HEK293 (cell line): ENCODE measurements at regions not wholly inside any gene's neighbourhood (a gene's known extent, or its start where the extent isn't known, plus 50 kb on each side); places are given as distances from the start of the nearest gene placed in this dataset.

Experiments used
- CTCF ChIA-PET: fragments of 350-600 bp; formaldehyde crosslinking; extraction: SDS; loops from one replicate; lab custom pipeline; 2021; ENCODE audit warnings: antibody characterized with exemption; lab: Yijun Ruan, JAX
- POLR2A ChIA-PET: fragments of 300-600 bp; formaldehyde crosslinking; extraction: SDS; loops from one replicate; lab custom pipeline; 2020; ENCODE audit warnings: antibody characterized with exemption, inconsistent platforms; lab: Yijun Ruan, JAX
- H3K27ac ChIP-seq: fragments of 200-500 bp; sonication (Bioruptor generic); 2 replicates; pipeline ENCODE4 v1.5.1; 2014; ENCODE audit warnings: low read depth, low read length, control low read depth, inconsistent platforms; ENCODE audit errors: extremely low read depth
- H3K36me3 ChIP-seq, 2 experiments: fragments of 200-500 bp in 1 of 2; sonication (Bioruptor generic) in 1 of 2; 1 replicate in 1 of 2; 2 replicates in 1 of 2; pipeline ENCODE4 v1.5.1; 2014 to 2017; ENCODE audit warnings: inconsistent platforms in 2 of 2, low read length in 2 of 2; ENCODE audit not compliant: control insufficient read depth in 2 of 2, insufficient read depth in 1 of 2
- H3K4me1 ChIP-seq: fragments of 200-500 bp; sonication (Bioruptor generic); 2 replicates; pipeline ENCODE4 v1.5.1; 2014; ENCODE audit warnings: mild to moderate bottlenecking, low read length, inconsistent platforms; ENCODE audit not compliant: control insufficient read depth, insufficient read depth
- H3K4me3 ChIP-seq: 2 replicates; pipeline ENCODE4 v1.5.1; 2011; ENCODE audit warnings: low read depth, mild to moderate bottlenecking, control low read depth, low read length, moderate library complexity
- H3K9me3 ChIP-seq: fragments of 200-500 bp; sonication (Bioruptor generic); 2 replicates; pipeline ENCODE4 v1.5.1; 2014; ENCODE audit warnings: low read depth, low read length, inconsistent platforms; ENCODE audit not compliant: control insufficient read depth, insufficient read depth
- CTCF ChIP-seq: fragments of 450-650 bp; formaldehyde crosslinking; IDR thresholded peaks from 2 replicates; pipeline ENCODE4 v1.5.1; 2016; ENCODE audit warnings: missing biosample characterization, missing genetic modification characterization
- EGR2 ChIP-seq: fragments of 450-650 bp; formaldehyde crosslinking; IDR thresholded peaks from 2 replicates; pipeline ENCODE4 v1.5.1; 2016; ENCODE audit warnings: low read depth, missing biosample characterization, missing genetic modification characterization
- HOXD13 ChIP-seq: sonication (generic); formaldehyde crosslinking; IDR thresholded peaks from 2 replicates; pipeline ENCODE4 v1.8.0; 2022; ENCODE audit warnings: missing genetic modification reagents, borderline replicate concordance
- KLF17 ChIP-seq: fragments of 450-650 bp; formaldehyde crosslinking; IDR thresholded peaks from 2 replicates; pipeline ENCODE4 v1.5.1; 2016; ENCODE audit warnings: missing biosample characterization, missing genetic modification characterization
- SCRT1 ChIP-seq: fragments of 450-650 bp; formaldehyde crosslinking; IDR thresholded peaks from 2 replicates; pipeline ENCODE4 v1.5.1; 2016; ENCODE audit warnings: missing biosample characterization, missing genetic modification characterization, borderline replicate concordance
- YY1 ChIP-seq: fragments of 450-650 bp; formaldehyde crosslinking; IDR thresholded peaks from 2 replicates; pipeline ENCODE4 v1.5.1; 2018; ENCODE audit warnings: missing biosample characterization, missing genetic modification characterization
- ZNF138 ChIP-seq: fragments of 450-650 bp; formaldehyde crosslinking; IDR thresholded peaks from 2 replicates; pipeline ENCODE4 v1.5.1; 2016; ENCODE audit warnings: missing biosample characterization, missing genetic modification characterization, borderline replicate concordance
- ZNF148 ChIP-seq: fragments of 450-650 bp; formaldehyde crosslinking; IDR thresholded peaks from 2 replicates; pipeline ENCODE4 v1.5.0; 2017; ENCODE audit warnings: missing biosample characterization, missing genetic modification characterization, borderline replicate concordance
- ZNF155 ChIP-seq: fragments of 450-650 bp; formaldehyde crosslinking; IDR thresholded peaks from 2 replicates; pipeline ENCODE4 v1.5.1; 2016; ENCODE audit warnings: missing biosample characterization, missing genetic modification characterization
- ZNF2 ChIP-seq: fragments of 450-650 bp; formaldehyde crosslinking; IDR thresholded peaks from 2 replicates; pipeline ENCODE4 v1.5.1; 2016; ENCODE audit warnings: missing biosample characterization, missing genetic modification characterization
- ZNF23 ChIP-seq: fragments of 450-650 bp; formaldehyde crosslinking; IDR thresholded peaks from 2 replicates; pipeline ENCODE4 v1.5.1; 2016; ENCODE audit warnings: missing biosample characterization, missing genetic modification characterization, borderline replicate concordance
- ZNF37A ChIP-seq: fragments of 450-650 bp; IDR thresholded peaks from 2 replicates; pipeline ENCODE4 v1.5.1; 2018; ENCODE audit warnings: missing biosample characterization, missing genetic modification characterization
- ZNF473 ChIP-seq: fragments of 450-650 bp; formaldehyde crosslinking; IDR thresholded peaks from 2 replicates; pipeline ENCODE4 v1.5.1; 2017; ENCODE audit warnings: missing biosample characterization, missing genetic modification characterization
- ZNF501 ChIP-seq: fragments of 450-650 bp; formaldehyde crosslinking; IDR thresholded peaks from 2 replicates; pipeline ENCODE4 v1.5.1; 2016; ENCODE audit warnings: missing biosample characterization, missing genetic modification characterization
- ZNF529 ChIP-seq: fragments of 450-650 bp; formaldehyde crosslinking; IDR thresholded peaks from 2 replicates; pipeline ENCODE4 v1.5.1; 2017; ENCODE audit warnings: missing genetic modification characterization, missing biosample characterization; ENCODE audit not compliant: insufficient replicate concordance
- ZNF596 ChIP-seq: fragments of 450-650 bp; IDR thresholded peaks from 2 replicates; pipeline ENCODE4 v1.5.0; 2018; ENCODE audit warnings: missing biosample characterization, mild to moderate bottlenecking, missing genetic modification characterization, moderate library complexity
- ZNF621 ChIP-seq: fragments of 450-650 bp; formaldehyde crosslinking; IDR thresholded peaks from 2 replicates; pipeline ENCODE4 v1.5.1; 2017; ENCODE audit warnings: missing biosample characterization, missing genetic modification characterization
- ZNF654 ChIP-seq: fragments of 450-650 bp; formaldehyde crosslinking; IDR thresholded peaks from 2 replicates; pipeline ENCODE4 v1.5.1; 2016; ENCODE audit warnings: low read depth, missing biosample characterization, missing genetic modification characterization
- ZNF664 ChIP-seq: fragments of 450-650 bp; formaldehyde crosslinking; IDR thresholded peaks from 2 replicates; pipeline ENCODE4 v1.5.1; 2016; ENCODE audit warnings: missing biosample characterization, missing genetic modification characterization
- ZNF704 ChIP-seq: fragments of 450-650 bp; formaldehyde crosslinking; IDR thresholded peaks from 2 replicates; pipeline ENCODE4 v1.5.1; 2016; ENCODE audit warnings: missing biosample characterization, missing genetic modification characterization
- ZSCAN4 ChIP-seq: fragments of 450-650 bp; formaldehyde crosslinking; IDR thresholded peaks from 2 replicates; pipeline ENCODE4 v1.5.1; 2017; ENCODE audit warnings: missing biosample characterization, missing genetic modification characterization

- ChIA-PET POLR2A (no interaction called here), CTCF (interaction anchor here (0.5 to 1.2 kb wide), 2 partner anchors 524 to 1406 kb away, joined by 3 read pairs; no protein-coding TSS in a partner anchor)
- Histone ChIP-seq H3K4me3 (no peak overlapping the region), H3K4me1 (no peaks in the 10 kb centered on the region), H3K9me3 (no peaks in the 10 kb centered on the region), H3K36me3 (no peaks in the 10 kb centered on the region), H3K27ac (no peak overlapping the region)
- TF ChIP-seq CTCF (tag by site-specific recombination) = peak; percentile 29; the same call in 1 of the 2 replicates
- TF ChIP-seq ZSCAN4 (tag by site-specific recombination) = 0 out of 2 replicates have a peak, but pooled peaks have one; percentile 27
- no peak for TF ChIP-seq KLF17 (tag by site-specific recombination)
- TF ChIP-seq ZNF654 = peak; percentile 74
These were observed 345.3 kb upstream of the LCORL start for GRCh38 chr4:18366892-18367291.

GRCh38 chr4:18366136-18366535 is 344.6 kb upstream of the LCORL start:
- H3K36me3 ChIP-seq = no peaks in the 10 kb centered on the region
- no peak overlapping the region for H3K4me3 ChIP-seq
- TF ChIP-seq ZNF473 (tag by site-specific recombination) (no peak), HOXD13 (CRISPR knock-in tag) (no peak), ZNF501 (tag by site-specific recombination) (no peak), ZNF23 (no peak), ZNF704 (no peak), ZNF148 (tag by site-specific recombination) (no peak)
- TF ChIP-seq, all 188 proteins: peak for 0
- CTCF ChIA-PET = interaction anchor here (0.5 to 0.6 kb wide), 2 partner anchors 500 to 1405 kb away, joined by 3 read pairs; no protein-coding TSS in a partner anchor
- POLR2A ChIA-PET = no interaction called here
- H3K9me3 ChIP-seq = no peaks in the 10 kb centered on the region
- H3K27ac ChIP-seq = no peak overlapping the region
- H3K4me1 ChIP-seq = no peaks in the 10 kb centered on the region

GRCh38 chr4:18343581-18343980 is 322.0 kb upstream of the LCORL start:
- TF ChIP-seq EGR2 (tag by site-specific recombination) = no peak
- TF ChIP-seq ZNF138 (tag by site-specific recombination) = no peak
- no peak for TF ChIP-seq SCRT1 (tag by site-specific recombination)
- TF ChIP-seq ZNF621 (tag by site-specific recombination) = no peak
- TF ChIP-seq ZNF2 (tag by site-specific recombination) = no peak
- TF ChIP-seq YY1 = no peak
- TF ChIP-seq ZNF37A (tag by site-specific recombination) = no peak
- TF ChIP-seq ZNF596 = no peak
- no peak for TF ChIP-seq ZNF529 (tag by site-specific recombination)
- no peak for TF ChIP-seq ZNF664 (tag by site-specific recombination)
- no peak for TF ChIP-seq ZNF155 (tag by site-specific recombination)
- Histone ChIP-seq H3K36me3 (no peaks in the 10 kb centered on the region), H3K9me3 (no peaks in the 10 kb centered on the region), H3K27ac (no peak overlapping the region), H3K4me1 (no peaks in the 10 kb centered on the region), H3K4me3 (no peak overlapping the region)
- POLR2A ChIA-PET = no interaction called here
- CTCF ChIA-PET = no interaction called here
